GM12878 (cell line): ENCODE measurements at regions not wholly inside any gene's neighbourhood (a gene's known extent, or its start where the extent isn't known, plus 50 kb on each side); places are given as distances from the start of the nearest gene placed in this dataset.

Source experiments
- ATAC-seq: fragments of 200-7000 bp; cut with Tn5 transposase; 3 replicates; pipeline ENCODE4 v1.9.1; 2020; ENCODE audit warnings: mild to moderate bottlenecking, moderate library complexity
- BruUV-seq: library from RNA; stranded (reverse); fragments of 400-500 nt; replicated peaks from 2 replicates; lab custom pipeline; 2021; lab: Mats Ljungman, UMichigan
- CTCF ChIA-PET: fragments of 300-600 bp; sonication (Branson Sonifier 250); formaldehyde crosslinking; extraction: SDS; loops from one replicate; lab custom pipeline; 2021; ENCODE audit warnings: inconsistent platforms; lab: Yijun Ruan, JAX
- POLR2A ChIA-PET: fragments of 350-600 bp; formaldehyde crosslinking; extraction: SDS; loops from one replicate; lab custom pipeline; 2021; ENCODE audit warnings: inconsistent platforms; lab: Charles Lee
- RAD21 ChIA-PET: fragments of 300-600 bp; sonication (Branson Sonifier 250); formaldehyde crosslinking; loops from one replicate; lab custom pipeline; 2023; ENCODE audit warnings: antibody characterized with exemption; ENCODE audit not compliant: unreplicated experiment; lab: Charles Lee
- SMC1A ChIA-PET: fragments of 300-600 bp; sonication (Branson Sonifier 250); formaldehyde crosslinking; loops from one replicate; lab custom pipeline; 2023; ENCODE audit not compliant: unreplicated experiment, uncharacterized antibody; lab: Charles Lee
- DNase-seq: peaks from one replicate; pipeline ENCODE4 v3.0.0-alpha.2; 2011; ENCODE audit warnings: low read depth, low spot score
- FAIRE-seq: peaks from 3 replicates; lab custom pipeline; 2011; peaks lifted over from hg19 to GRCh38; lab: Jason Lieb, UNC
- H2AFZ ChIP-seq: 2 replicates; pipeline ENCODE4 v1.6.0; 2011; ENCODE audit warnings: low read depth, low read length, control low read depth; ENCODE audit not compliant: control insufficient read depth
- H3K27ac ChIP-seq: 2 replicates; pipeline ENCODE4 v1.5.1; 2011; ENCODE audit warnings: control low read depth; ENCODE audit not compliant: control insufficient read depth, insufficient read depth
- H3K27me3 ChIP-seq, 2 experiments: replicated peaks in 1 of 2; 2 replicates each; pipeline versions ENCODE4 v1.6.0 to v1.6.1; 2011; ENCODE audit warnings: low read length in 1 of 2; ENCODE audit not compliant: control insufficient read depth in 2 of 2, insufficient read depth in 2 of 2
- H3K36me3 ChIP-seq, 2 experiments: 2 replicates each; pipeline ENCODE4 v1.5.1; 2011; ENCODE audit warnings: low read length in 1 of 2; ENCODE audit not compliant: control insufficient read depth in 2 of 2, insufficient read depth in 2 of 2
- H3K4me1 ChIP-seq: 2 replicates; pipeline ENCODE4 v1.6.1; 2011; ENCODE audit warnings: mild to moderate bottlenecking, low read length, moderate library complexity, mixed read lengths; ENCODE audit not compliant: control insufficient read depth, insufficient read depth
- H3K4me2 ChIP-seq: 2 replicates; pipeline ENCODE4 v1.6.0; 2011; ENCODE audit warnings: control low read depth; ENCODE audit not compliant: control insufficient read depth, insufficient read depth
- H3K4me3 ChIP-seq: fragments of 200-600 bp; sonication (generic); 2 replicates; pipeline ENCODE4 v1.5.1; 2016
- H3K79me2 ChIP-seq: 2 replicates; pipeline ENCODE4 v1.6.0; 2011; ENCODE audit warnings: low read length; ENCODE audit not compliant: control insufficient read depth, insufficient read depth
- H3K9ac ChIP-seq: 2 replicates; pipeline ENCODE4 v1.8.0; 2011; ENCODE audit warnings: low read length, control low read depth, mixed read lengths; ENCODE audit not compliant: control insufficient read depth, insufficient read depth
- H3K9me3 ChIP-seq: replicated peaks from 3 replicates; pipeline ENCODE4 v1.5.1; 2011; ENCODE audit warnings: mild to moderate bottlenecking, low read length; ENCODE audit not compliant: control insufficient read depth, insufficient read depth
- H4K20me1 ChIP-seq: 2 replicates; pipeline ENCODE4 v1.6.0; 2011; ENCODE audit not compliant: control insufficient read depth, insufficient read depth
- BRCA1 ChIP-seq: IDR thresholded peaks from 2 replicates; pipeline ENCODE4 v1.6.1; 2011; ENCODE audit warnings: low read depth, low read length, improper control_type of control experiment
- CBX5 ChIP-seq: sonication (generic); IDR thresholded peaks from 2 replicates; pipeline ENCODE4 v1.6.1; 2016; ENCODE audit warnings: low read depth, moderate library complexity, mild to moderate bottlenecking, inconsistent platforms
- CHD4 ChIP-seq: fragments of 200-600 bp; sonication (generic); IDR thresholded peaks from 2 replicates; pipeline ENCODE4 v1.6.1; 2016; ENCODE audit warnings: mild to moderate bottlenecking
- CREM ChIP-seq: IDR thresholded peaks from 2 replicates; pipeline ENCODE4 v1.6.1; 2014; ENCODE audit warnings: antibody characterized with exemption, low read depth
- E2F4 ChIP-seq: IDR thresholded peaks from 2 replicates; pipeline ENCODE4 v1.6.1; 2012; ENCODE audit warnings: low read depth, low read length, improper control_type of control experiment
- IRF4 ChIP-seq: IDR thresholded peaks from 2 replicates; pipeline ENCODE4 v1.6.1; 2011; ENCODE audit warnings: low read depth, low read length
- MYC ChIP-seq: IDR thresholded peaks from 2 replicates; pipeline ENCODE4 v1.6.1; 2011; ENCODE audit warnings: mild to moderate bottlenecking, low read length, moderate library complexity, inconsistent platforms; ENCODE audit not compliant: insufficient read depth, insufficient replicate concordance, insufficient read length, severe bottlenecking
- NFYB ChIP-seq: IDR thresholded peaks from 2 replicates; pipeline ENCODE4 v1.6.1; 2011; ENCODE audit warnings: low read depth, mild to moderate bottlenecking, low read length, improper control_type of control experiment, moderate library complexity; ENCODE audit not compliant: insufficient read depth
- POU2F2 ChIP-seq: IDR thresholded peaks from 3 replicates; pipeline ENCODE4 v1.6.1; 2011; ENCODE audit warnings: low read depth, mild to moderate bottlenecking, low read length, borderline replicate concordance
- RBBP5 ChIP-seq: fragments of 200-600 bp; sonication (generic); conservative IDR thresholded peaks from 2 replicates; pipeline ENCODE4 v1.6.1; 2016
- SUPT20H ChIP-seq: IDR thresholded peaks from 2 replicates; pipeline ENCODE4 v1.6.1; 2011; ENCODE audit warnings: low read depth, mild to moderate bottlenecking, low read length, moderate library complexity, borderline replicate concordance; ENCODE audit not compliant: control insufficient read depth
- ZNF274 ChIP-seq: IDR thresholded peaks from one replicate; pipeline ENCODE4 v1.8.0; 2011; ENCODE audit not compliant: insufficient read length, insufficient read depth
- ZNF622 ChIP-seq: fragments of 450-650 bp; IDR thresholded peaks from 2 replicates; pipeline ENCODE4 v1.6.1; 2017; ENCODE audit warnings: mild to moderate bottlenecking, inconsistent platforms
- WGBS: methylation state at CpG from one replicate; pipeline ENCODE4 v1.1.6; 2016; ENCODE audit warnings: low lambda C conversion rate; ENCODE audit not compliant: insufficient replicate concordance, insufficient coverage; ENCODE audit errors: missing lambda C conversion rate; 5-methylcytosine and 5-hydroxymethylcytosine counted together
- in situ Hi-C: fragments of 300-500 bp; cut with MboI; formaldehyde crosslinking; loops from 9 replicates; pipeline ENCODE4 v1.14.3; 2018; ENCODE audit warnings: mixed read lengths
- intact Hi-C: fragments of 100-400 bp; cut with micrococcal nuclease; formaldehyde crosslinking; loops from one replicate; pipeline ENCODE4 v1.14.2; 2022; ENCODE audit not compliant: unreplicated experiment
- TF ChIP-seq, protein P1 (sequence below): IDR thresholded peaks from 2 replicates; pipeline ENCODE4 v1.6.1; 2012; ENCODE audit warnings: improper control_type of control experiment, low read depth, low read length; ENCODE audit not compliant: insufficient replicate concordance
- TF ChIP-seq, protein P2 (sequence below): IDR thresholded peaks from 2 replicates; pipeline ENCODE4 v1.6.1; 2011; ENCODE audit warnings: low read depth, low read length, improper control_type of control experiment, borderline replicate concordance

DNA sequence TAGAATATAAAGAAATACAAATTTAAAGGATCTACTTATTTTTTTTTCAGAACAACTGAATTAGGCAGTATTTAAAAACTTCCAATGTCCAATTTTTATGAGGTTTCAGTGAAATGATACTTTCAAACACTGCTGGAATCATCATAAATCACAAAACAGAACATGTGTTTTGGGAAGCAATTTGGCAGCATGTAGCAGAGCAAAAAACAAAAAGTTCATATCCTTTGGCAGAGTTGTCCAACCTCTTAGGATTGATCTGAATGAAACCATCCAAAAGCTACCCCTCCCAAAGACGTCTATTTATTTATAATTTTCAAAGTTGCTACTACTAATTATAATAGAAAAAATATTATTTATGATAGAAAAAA lies 192.4 kb upstream of the PUM3 start (continued):
- TF ChIP-seq IRF4 (no peak), MYC (no peak), SUPT20H (no peak), ZNF274 (no peak)
- TF ChIP-seq, protein P1, sequence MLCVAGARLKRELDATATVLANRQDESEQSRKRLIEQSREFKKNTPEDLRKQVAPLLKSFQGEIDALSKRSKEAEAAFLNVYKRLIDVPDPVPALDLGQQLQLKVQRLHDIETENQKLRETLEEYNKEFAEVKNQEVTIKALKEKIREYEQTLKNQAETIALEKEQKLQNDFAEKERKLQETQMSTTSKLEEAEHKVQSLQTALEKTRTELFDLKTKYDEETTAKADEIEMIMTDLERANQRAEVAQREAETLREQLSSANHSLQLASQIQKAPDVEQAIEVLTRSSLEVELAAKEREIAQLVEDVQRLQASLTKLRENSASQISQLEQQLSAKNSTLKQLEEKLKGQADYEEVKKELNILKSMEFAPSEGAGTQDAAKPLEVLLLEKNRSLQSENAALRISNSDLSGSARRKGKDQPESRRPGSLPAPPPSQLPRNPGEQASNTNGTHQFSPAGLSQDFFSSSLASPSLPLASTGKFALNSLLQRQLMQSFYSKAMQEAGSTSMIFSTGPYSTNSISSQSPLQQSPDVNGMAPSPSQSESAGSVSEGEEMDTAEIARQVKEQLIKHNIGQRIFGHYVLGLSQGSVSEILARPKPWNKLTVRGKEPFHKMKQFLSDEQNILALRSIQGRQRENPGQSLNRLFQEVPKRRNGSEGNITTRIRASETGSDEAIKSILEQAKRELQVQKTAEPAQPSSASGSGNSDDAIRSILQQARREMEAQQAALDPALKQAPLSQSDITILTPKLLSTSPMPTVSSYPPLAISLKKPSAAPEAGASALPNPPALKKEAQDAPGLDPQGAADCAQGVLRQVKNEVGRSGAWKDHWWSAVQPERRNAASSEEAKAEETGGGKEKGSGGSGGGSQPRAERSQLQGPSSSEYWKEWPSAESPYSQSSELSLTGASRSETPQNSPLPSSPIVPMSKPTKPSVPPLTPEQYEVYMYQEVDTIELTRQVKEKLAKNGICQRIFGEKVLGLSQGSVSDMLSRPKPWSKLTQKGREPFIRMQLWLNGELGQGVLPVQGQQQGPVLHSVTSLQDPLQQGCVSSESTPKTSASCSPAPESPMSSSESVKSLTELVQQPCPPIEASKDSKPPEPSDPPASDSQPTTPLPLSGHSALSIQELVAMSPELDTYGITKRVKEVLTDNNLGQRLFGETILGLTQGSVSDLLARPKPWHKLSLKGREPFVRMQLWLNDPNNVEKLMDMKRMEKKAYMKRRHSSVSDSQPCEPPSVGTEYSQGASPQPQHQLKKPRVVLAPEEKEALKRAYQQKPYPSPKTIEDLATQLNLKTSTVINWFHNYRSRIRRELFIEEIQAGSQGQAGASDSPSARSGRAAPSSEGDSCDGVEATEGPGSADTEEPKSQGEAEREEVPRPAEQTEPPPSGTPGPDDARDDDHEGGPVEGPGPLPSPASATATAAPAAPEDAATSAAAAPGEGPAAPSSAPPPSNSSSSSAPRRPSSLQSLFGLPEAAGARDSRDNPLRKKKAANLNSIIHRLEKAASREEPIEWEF, result no peak

DNA sequence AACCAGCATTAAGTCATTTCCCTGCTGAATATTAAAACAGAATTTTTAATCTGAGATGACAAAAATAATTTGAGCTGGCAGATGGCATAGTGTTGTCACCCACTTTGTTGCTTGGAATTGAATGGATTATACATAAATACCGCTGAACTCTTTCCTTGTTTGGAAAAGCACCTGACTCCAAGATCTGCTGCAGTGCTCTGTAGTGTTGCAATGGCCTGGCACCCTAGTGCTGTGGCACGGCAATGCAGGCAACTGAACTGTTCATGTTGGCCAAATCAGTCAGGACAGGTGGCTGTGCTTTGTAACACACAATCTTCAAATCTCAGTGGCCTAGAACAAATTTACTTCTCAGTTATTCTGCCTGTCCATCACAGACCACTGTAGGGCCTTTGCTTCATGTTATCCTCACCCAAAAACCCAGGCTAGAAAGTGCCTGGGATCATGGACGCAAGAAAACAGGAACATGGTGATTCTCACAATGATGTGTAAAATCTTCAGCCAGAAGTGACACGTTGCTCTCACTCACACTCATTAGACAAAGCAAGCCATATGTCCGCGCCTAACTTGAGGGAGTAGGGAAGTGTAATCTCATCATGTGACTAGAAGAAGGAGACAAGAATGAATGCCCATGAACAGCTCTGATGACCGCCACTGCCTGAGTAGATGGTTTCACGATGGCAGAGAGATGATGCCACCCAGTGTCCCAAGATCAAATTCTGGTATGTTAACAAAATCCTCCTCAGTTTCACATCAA lies 191.9 kb upstream of the PUM3 start:
- Histone ChIP-seq H3K27me3 (peaks cover 0 to 2% of the 10 kb centered on the region in 2 experiments; a peak in 1 of 4 replicates), H3K4me1 (no peaks in the 10 kb centered on the region), H4K20me1 (no peaks in the 10 kb centered on the region), H2AFZ (no peak overlapping the region), H3K79me2 (no peaks in the 10 kb centered on the region), H3K4me2 (no peak overlapping the region), H3K4me3 (no peak overlapping the region), H3K9me3 (no peaks in the 10 kb centered on the region), H3K27ac (no peak overlapping the region), H3K9ac (no peak overlapping the region), H3K36me3 (no peaks in the 10 kb centered on the region)
- no peak for FAIRE-seq
- peak; percentile 38; the same call in 1 of the 3 replicates for ATAC-seq
- RAD21 ChIA-PET, result no interaction called here
- POLR2A ChIA-PET, result no interaction called here
- WGBS, result 29% methylated on average over 8 of the region's 8 CpGs
- in situ Hi-C loops, result no loop called here
- no TSS peak for BruUV-seq
- SMC1A ChIA-PET, result no interaction called here
- DNase-seq, result no peak
- CTCF ChIA-PET, result interaction anchor here (1.6 kb wide), 1 partner anchor 178 kb away, joined by 4 read pairs; no protein-coding TSS in a partner anchor
- intact Hi-C loops, result no loop called here
- TF ChIP-seq BRCA1 (no peak), ZNF622 (no peak), RBBP5 (no peak), E2F4 (no peak), NFYB (no peak), POU2F2 (no peak), CBX5 (no peak), CHD4 (no peak), CREM (no peak)
- TF ChIP-seq, protein P2, sequence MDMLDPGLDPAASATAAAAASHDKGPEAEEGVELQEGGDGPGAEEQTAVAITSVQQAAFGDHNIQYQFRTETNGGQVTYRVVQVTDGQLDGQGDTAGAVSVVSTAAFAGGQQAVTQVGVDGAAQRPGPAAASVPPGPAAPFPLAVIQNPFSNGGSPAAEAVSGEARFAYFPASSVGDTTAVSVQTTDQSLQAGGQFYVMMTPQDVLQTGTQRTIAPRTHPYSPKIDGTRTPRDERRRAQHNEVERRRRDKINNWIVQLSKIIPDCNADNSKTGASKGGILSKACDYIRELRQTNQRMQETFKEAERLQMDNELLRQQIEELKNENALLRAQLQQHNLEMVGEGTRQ, result no peak
